ENCODE measurements at regions not wholly inside any gene's neighbourhood (a gene's known extent, or its start where the extent isn't known, plus 50 kb on each side); places are given as distances from the start of the nearest gene placed in this dataset.
"Not testable (repeated sequence)": the region's sequence is repeated elsewhere in the genome, so short reads cannot be mapped to it uniquely, and the experiment has no call there.

GRCh38 chr11:67886672-67887071, 117.2 kb downstream of the UNC93B1 start:
- H3K36me3 ChIP-seq; H3K27me3 ChIP-seq; H3K27ac ChIP-seq; DNase-seq; H3K4me3 ChIP-seq; H3K4me1 ChIP-seq (ENCODE audit: insufficient read depth); intact Hi-C loops (cut with DNase I); H3K9me3 ChIP-seq: not testable (repeated sequence)
- 68 to 71% (median 69%) methylated on average over 6 of the region's 6 CpGs for WGBS, 3 donors

GRCh38 chr11:67886207-67886606, 117.7 kb downstream of the UNC93B1 start:
- not testable (repeated sequence) for DNase-seq, H3K27ac ChIP-seq
- WGBS, 3 donors, result 30 to 36% (median 35%) methylated on average over 7 of the region's 7 CpGs

GRCh38 chr11:67885574-67885973, 118.3 kb downstream of the UNC93B1 start:
- H3K27ac ChIP-seq; H3K27me3 ChIP-seq; H3K36me3 ChIP-seq; H3K9me3 ChIP-seq; H3K4me1 ChIP-seq (ENCODE audit: insufficient read depth); intact Hi-C loops (cut with DNase I); H3K4me3 ChIP-seq; DNase-seq: not testable (repeated sequence)
- 3 to 10% (median 7%) methylated on average over 3 of the region's 3 CpGs for WGBS, 3 donors

More at GRCh38 chr11:67886207-67886606, 117.7 kb downstream of the UNC93B1 start:
- H3K9me3 ChIP-seq; intact Hi-C loops (cut with DNase I); H3K36me3 ChIP-seq; H3K4me1 ChIP-seq (ENCODE audit: insufficient read depth); H3K4me3 ChIP-seq; H3K27me3 ChIP-seq: not testable (repeated sequence)

- H3K4me3 ChIP-seq; H3K27me3 ChIP-seq; H3K36me3 ChIP-seq; H3K27ac ChIP-seq; intact Hi-C loops (cut with DNase I); H3K9me3 ChIP-seq; DNase-seq; H3K4me1 ChIP-seq (ENCODE audit: insufficient read depth): not testable (repeated sequence)
- 6 to 12% (median 7%) methylated on average over 18 of the region's 18 CpGs for WGBS, 3 donors
Observed at GRCh38 chr11:67884761-67885558, 118.9 kb downstream of the UNC93B1 start.

GRCh38 chr11:67884073-67884757, 119.7 kb downstream of the UNC93B1 start:
- H3K27ac ChIP-seq, result not testable (repeated sequence)
- 64 to 70% (median 66%) methylated on average over 13 of the region's 13 CpGs for WGBS, 3 donors

GRCh38 chr11:67882304-67882703, 121.6 kb downstream of the UNC93B1 start:
- 7 to 22% (median 11%) methylated on average over 9 of the region's 9 CpGs for WGBS, 3 donors
- DNase-seq; H3K27ac ChIP-seq; H3K9me3 ChIP-seq; H3K27me3 ChIP-seq; H3K4me1 ChIP-seq (ENCODE audit: insufficient read depth); H3K4me3 ChIP-seq; H3K36me3 ChIP-seq; intact Hi-C loops (cut with DNase I): not testable (repeated sequence)

More at GRCh38 chr11:67884073-67884757, 119.7 kb downstream of the UNC93B1 start:
- DNase-seq; H3K9me3 ChIP-seq; H3K4me1 ChIP-seq (ENCODE audit: insufficient read depth); intact Hi-C loops (cut with DNase I); H3K27me3 ChIP-seq; H3K4me3 ChIP-seq; H3K36me3 ChIP-seq: not testable (repeated sequence)

- DNase-seq; H3K36me3 ChIP-seq; intact Hi-C loops (cut with DNase I); H3K27ac ChIP-seq; H3K4me1 ChIP-seq (ENCODE audit: insufficient read depth); H3K27me3 ChIP-seq; H3K4me3 ChIP-seq; H3K9me3 ChIP-seq: not testable (repeated sequence)
- 11 to 32% (median 12%) methylated on average over 10 of the region's 10 CpGs for WGBS, 3 donors
Observed at GRCh38 chr11:67881836-67882235, 122.1 kb downstream of the UNC93B1 start.

GRCh38 chr11:67880594-67881196, 123.2 kb downstream of the UNC93B1 start:
- 78 to 87% (median 82%) methylated on average over 8 of the region's 8 CpGs for WGBS, 3 donors
- H3K4me1 ChIP-seq (ENCODE audit: insufficient read depth); H3K27me3 ChIP-seq; H3K27ac ChIP-seq; DNase-seq; H3K4me3 ChIP-seq; intact Hi-C loops (cut with DNase I); H3K9me3 ChIP-seq; H3K36me3 ChIP-seq: not testable (repeated sequence)

GRCh38 chr11:67878666-67879065, 125.2 kb downstream of the UNC93B1 start:
- H3K9me3 ChIP-seq; H3K4me3 ChIP-seq; H3K27me3 ChIP-seq; H3K4me1 ChIP-seq (ENCODE audit: insufficient read depth); H3K36me3 ChIP-seq; H3K27ac ChIP-seq; DNase-seq; intact Hi-C loops (cut with DNase I): not testable (repeated sequence)
- 85 to 91% (median 88%) methylated on average over 3 of the region's 3 CpGs for WGBS, 3 donors

- H3K9me3 ChIP-seq; H3K27ac ChIP-seq; H3K27me3 ChIP-seq; intact Hi-C loops (cut with DNase I); H3K36me3 ChIP-seq; H3K4me1 ChIP-seq (ENCODE audit: insufficient read depth); H3K4me3 ChIP-seq; DNase-seq: not testable (repeated sequence)
- 66 to 70% (median 68%) methylated on average over 3 to 4 of the region's 4 CpGs for WGBS, 3 donors
Observed at GRCh38 chr11:67877316-67877715, 126.6 kb downstream of the UNC93B1 start.

GRCh38 chr11:67873223-67873622, 130.7 kb downstream of the UNC93B1 start:
- WGBS, 3 donors, result 71 to 81% (median 80%) methylated on average over 12 of the region's 12 CpGs
- intact Hi-C loops (cut with DNase I); H3K36me3 ChIP-seq; H3K4me1 ChIP-seq (ENCODE audit: insufficient read depth); H3K27me3 ChIP-seq; H3K4me3 ChIP-seq; H3K9me3 ChIP-seq; DNase-seq; H3K27ac ChIP-seq: not testable (repeated sequence)

GRCh38 chr11:67871168-67871567, 132.7 kb downstream of the UNC93B1 start:
- DNase-seq; H3K9me3 ChIP-seq; H3K4me3 ChIP-seq; H3K4me1 ChIP-seq (ENCODE audit: insufficient read depth); H3K27me3 ChIP-seq; intact Hi-C loops (cut with DNase I); H3K36me3 ChIP-seq; H3K27ac ChIP-seq: not testable (repeated sequence)
- 83 to 90% (median 90%) methylated on average over 5 of the region's 5 CpGs for WGBS, 3 donors
